Activated CD4-positive, alpha-beta T cell treated with anti-CD3 and anti-CD28 coated beads, Interleukin-2, amount 10 ng/mL, durations not matched to agents 24 days and 14 days (primary cell): ENCODE measurements at regions not wholly inside any gene's neighbourhood (a gene's known extent, or its start where the extent isn't known, plus 50 kb on each side); places are given as distances from the start of the nearest gene placed in this dataset.

Source experiments
- DNase-seq: peaks from one replicate; pipeline ENCODE4 v3.0.0; 2022
- H3K27ac Mint-ChIP-seq: one replicate; pipeline ENCODE4 v1.8.0; 2022; ENCODE audit warnings: mild to moderate bottlenecking, mixed read lengths
- H3K27me3 Mint-ChIP-seq: one replicate; pipeline ENCODE4 v1.8.0; 2022; ENCODE audit warnings: mixed read lengths
- H3K36me3 Mint-ChIP-seq: one replicate; pipeline ENCODE4 v1.8.0; 2022; ENCODE audit warnings: low read depth, mild to moderate bottlenecking, mixed read lengths
- H3K4me1 Mint-ChIP-seq: one replicate; pipeline ENCODE4 v1.8.0; 2021; ENCODE audit warnings: mixed read lengths
- H3K4me3 Mint-ChIP-seq: one replicate; pipeline ENCODE4 v1.8.0; 2022; ENCODE audit warnings: mild to moderate bottlenecking, moderate library complexity, mixed read lengths
- H3K9me3 Mint-ChIP-seq: one replicate; pipeline ENCODE4 v1.8.0; 2021; ENCODE audit warnings: mixed read lengths
- intact Hi-C: fragments of 100-400 bp; cut with micrococcal nuclease; formaldehyde crosslinking; loops from one replicate; pipeline ENCODE4 v1.15.1; 2023

GRCh38 chr5:154528005-154528594, 50.1 kb upstream of the HAND1 start:
- no peak overlapping the region for H3K27ac Mint-ChIP-seq
- DNase-seq = no peak
- H3K4me1 Mint-ChIP-seq = no peaks in the 10 kb centered on the region
- no peak overlapping the region for H3K4me3 Mint-ChIP-seq
- H3K9me3 Mint-ChIP-seq = peaks cover 3% of the 10 kb centered on the region
- peaks cover 11% of the 10 kb centered on the region for H3K27me3 Mint-ChIP-seq
- intact Hi-C loops = no loop called here
- H3K36me3 Mint-ChIP-seq = no peaks in the 10 kb centered on the region
